ENCODE measurements at regions not wholly inside any gene's neighbourhood (a gene's known extent, or its start where the extent isn't known, plus 50 kb on each side); places are given as distances from the start of the nearest gene placed in this dataset.

DNA sequence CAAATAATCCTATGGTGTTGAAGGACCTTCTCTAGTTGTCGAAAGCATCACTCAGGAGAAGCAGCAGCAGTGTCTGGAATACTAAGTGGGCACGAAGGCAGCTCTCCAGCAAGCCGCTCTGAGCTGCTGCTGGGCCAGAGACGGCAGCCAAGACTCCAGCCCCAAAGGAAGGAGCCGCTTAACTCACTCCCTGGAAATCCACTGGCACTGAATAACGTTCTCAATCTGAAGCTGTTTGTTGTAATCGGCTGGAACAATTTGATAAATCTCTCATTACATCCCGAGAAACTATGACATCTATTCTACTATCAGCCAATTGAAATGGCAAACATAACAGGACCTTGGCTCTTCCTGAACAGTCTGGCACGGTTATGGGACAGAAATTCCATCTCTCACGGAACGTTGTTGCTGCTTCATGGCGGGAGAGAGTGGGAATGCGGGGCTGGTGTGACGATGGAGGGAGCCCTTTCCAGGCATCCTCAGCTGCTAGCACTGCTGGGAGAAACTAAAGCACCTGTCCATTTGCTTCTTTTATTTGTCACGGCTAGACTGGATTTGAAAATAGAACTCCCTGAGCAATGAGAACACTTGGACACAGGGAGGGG lies 331.5 kb upstream of the RNF32 start:
- TF ChIP-seq POLR2A (IDR thresholded peaks at IDR 0.05; ENCODE audit: low read depth, low read length) = no peak
- no peak for TF ChIP-seq POLR2AphosphoS5 (IDR thresholded peaks at IDR 0.05; ENCODE audit: low read depth, low read length)
- no peak for TF ChIP-seq TAF1 (IDR thresholded peaks at IDR 0.05; ENCODE audit: borderline replicate concordance, low read depth, low read length)

Measured in GM12892 (cell line).